HG02970 (cell line): ENCODE measurements at regions not wholly inside any gene's neighbourhood (a gene's known extent, or its start where the extent isn't known, plus 50 kb on each side); places are given as distances from the start of the nearest gene placed in this dataset.

ENCODE experiments used
- ATAC-seq: cut with Tn5 transposase; IDR thresholded peaks from one replicate; pipeline ENCODE4 v1.9.1; 2021; ENCODE audit warnings: mild to moderate bottlenecking, moderate library complexity, moderate number of reproducible peaks; ENCODE audit not compliant: unreplicated experiment, low FRiP score

GRCh38 chr9:11432361-11432760 lies 819.6 kb upstream of the PTPRD start:
- no peak for ATAC-seq

- no peak for ATAC-seq
Observed at GRCh38 chr9:11443631-11444030, 830.8 kb upstream of the PTPRD start.

- no peak for ATAC-seq
Observed at GRCh38 chr9:11457825-11458790, 845.3 kb upstream of the PTPRD start.

- ATAC-seq, result no peak
Observed at GRCh38 chr9:11469745-11470144, 856.9 kb upstream of the PTPRD start.

- no peak for ATAC-seq
Observed at GRCh38 chr9:11471321-11471720, 858.5 kb upstream of the PTPRD start.

- ATAC-seq, result no peak
Observed at GRCh38 chr9:11500780-11501179, 888.0 kb upstream of the PTPRD start.

GRCh38 chr9:11506980-11507379 lies 894.2 kb upstream of the PTPRD start:
- no peak for ATAC-seq

- no peak for ATAC-seq
Observed at GRCh38 chr9:11537566-11537965, 924.8 kb upstream of the PTPRD start.

- no peak for ATAC-seq
Observed at GRCh38 chr9:11542781-11543180, 930.0 kb upstream of the PTPRD start.

GRCh38 chr9:11546231-11546630 lies 933.4 kb upstream of the PTPRD start:
- ATAC-seq, result no peak

- no peak for ATAC-seq
Observed at GRCh38 chr9:11549311-11549794, 936.6 kb upstream of the PTPRD start.

- ATAC-seq, result no peak
Observed at GRCh38 chr9:11551106-11551505, 938.3 kb upstream of the PTPRD start.

GRCh38 chr9:11558043-11558442 lies 945.2 kb upstream of the PTPRD start:
- no peak for ATAC-seq

GRCh38 chr9:11559001-11559776 lies 946.4 kb upstream of the PTPRD start:
- no peak for ATAC-seq

GRCh38 chr9:11577522-11577921 lies 964.7 kb upstream of the PTPRD start:
- no peak for ATAC-seq

GRCh38 chr9:11595756-11596155 lies 983.0 kb upstream of the PTPRD start:
- ATAC-seq, result no peak

GRCh38 chr9:11618241-11618805 lies 1005.5 kb upstream of the PTPRD start:
- ATAC-seq, result no peak

GRCh38 chr9:11632691-11633090 lies 1019.9 kb upstream of the PTPRD start:
- ATAC-seq, result no peak

GRCh38 chr9:11646831-11647230 lies 1034.0 kb upstream of the PTPRD start:
- ATAC-seq, result no peak

- no peak for ATAC-seq
Observed at GRCh38 chr9:11653867-11654266, 1039.3 kb upstream of the TYRP1 start.

- no peak for ATAC-seq
Observed at GRCh38 chr9:11663913-11664312, 1029.3 kb upstream of the TYRP1 start.
